ENCODE measurements at regions not wholly inside any gene's neighbourhood (a gene's known extent, or its start where the extent isn't known, plus 50 kb on each side); places are given as distances from the start of the nearest gene placed in this dataset.

- no peak for TF ChIP-seq POLR2A (IDR thresholded peaks at IDR 0.05; ENCODE audit: low read depth, low read length)
- no peak for TF ChIP-seq POLR2AphosphoS5 (IDR thresholded peaks at IDR 0.05; ENCODE audit: low read depth, low read length)
- TF ChIP-seq TAF1 (IDR thresholded peaks at IDR 0.05; ENCODE audit: borderline replicate concordance, low read depth, low read length): no peak
Observed at GRCh38 chr12:89187507-89187906, 164.8 kb downstream of the DUSP6 start.

All from GM12892 (cell line).